ENCODE measurements at regions not wholly inside any gene's neighbourhood (a gene's known extent, or its start where the extent isn't known, plus 50 kb on each side); places are given as distances from the start of the nearest gene placed in this dataset.

DNA sequence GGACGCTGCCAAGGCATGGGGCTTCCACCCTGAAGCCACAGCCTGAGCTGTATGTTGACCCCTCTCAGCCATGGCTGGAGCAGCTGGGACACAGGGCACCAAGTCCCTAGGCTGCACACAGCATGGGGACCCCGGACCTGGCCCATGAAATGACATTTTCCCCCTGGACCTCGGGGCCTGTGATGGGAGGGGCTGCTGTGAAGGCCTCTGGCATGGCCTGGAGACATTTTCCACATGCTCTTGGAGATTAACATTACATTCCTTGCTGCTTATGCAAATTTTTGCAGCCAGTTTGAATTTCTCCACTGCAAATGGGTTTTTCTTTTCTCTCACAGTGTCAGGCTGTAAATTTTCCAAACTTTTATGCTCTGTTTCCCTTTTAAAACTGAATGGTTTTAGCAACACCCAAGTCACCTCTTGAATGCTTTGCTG is 463.6 kb downstream of the ZWINT start:
- TF ChIP-seq GABPA (IDR thresholded peaks at IDR 0.05; ENCODE audit: low read depth), result no peak
- TF ChIP-seq, protein P1, sequence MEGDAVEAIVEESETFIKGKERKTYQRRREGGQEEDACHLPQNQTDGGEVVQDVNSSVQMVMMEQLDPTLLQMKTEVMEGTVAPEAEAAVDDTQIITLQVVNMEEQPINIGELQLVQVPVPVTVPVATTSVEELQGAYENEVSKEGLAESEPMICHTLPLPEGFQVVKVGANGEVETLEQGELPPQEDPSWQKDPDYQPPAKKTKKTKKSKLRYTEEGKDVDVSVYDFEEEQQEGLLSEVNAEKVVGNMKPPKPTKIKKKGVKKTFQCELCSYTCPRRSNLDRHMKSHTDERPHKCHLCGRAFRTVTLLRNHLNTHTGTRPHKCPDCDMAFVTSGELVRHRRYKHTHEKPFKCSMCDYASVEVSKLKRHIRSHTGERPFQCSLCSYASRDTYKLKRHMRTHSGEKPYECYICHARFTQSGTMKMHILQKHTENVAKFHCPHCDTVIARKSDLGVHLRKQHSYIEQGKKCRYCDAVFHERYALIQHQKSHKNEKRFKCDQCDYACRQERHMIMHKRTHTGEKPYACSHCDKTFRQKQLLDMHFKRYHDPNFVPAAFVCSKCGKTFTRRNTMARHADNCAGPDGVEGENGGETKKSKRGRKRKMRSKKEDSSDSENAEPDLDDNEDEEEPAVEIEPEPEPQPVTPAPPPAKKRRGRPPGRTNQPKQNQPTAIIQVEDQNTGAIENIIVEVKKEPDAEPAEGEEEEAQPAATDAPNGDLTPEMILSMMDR (IDR thresholded peaks at IDR 0.05; ENCODE audit: insufficient read depth, low read length), result no peak

Data from HL-60 (cell line).